GM12878 (cell line): ENCODE measurements at regions not wholly inside any gene's neighbourhood (a gene's known extent, or its start where the extent isn't known, plus 50 kb on each side); places are given as distances from the start of the nearest gene placed in this dataset.

Source experiments
- ATAC-seq: fragments of 200-7000 bp; cut with Tn5 transposase; 3 replicates; pipeline ENCODE4 v1.9.1; 2020; ENCODE audit warnings: mild to moderate bottlenecking, moderate library complexity
- BruUV-seq: library from RNA; stranded (reverse); fragments of 400-500 nt; replicated peaks from 2 replicates; lab custom pipeline; 2021; lab: Mats Ljungman, UMichigan
- CTCF ChIA-PET: fragments of 300-600 bp; sonication (Branson Sonifier 250); formaldehyde crosslinking; extraction: SDS; loops from one replicate; lab custom pipeline; 2021; ENCODE audit warnings: inconsistent platforms; lab: Yijun Ruan, JAX
- POLR2A ChIA-PET: fragments of 350-600 bp; formaldehyde crosslinking; extraction: SDS; loops from one replicate; lab custom pipeline; 2021; ENCODE audit warnings: inconsistent platforms; lab: Charles Lee
- RAD21 ChIA-PET: fragments of 300-600 bp; sonication (Branson Sonifier 250); formaldehyde crosslinking; loops from one replicate; lab custom pipeline; 2023; ENCODE audit warnings: antibody characterized with exemption; ENCODE audit not compliant: unreplicated experiment; lab: Charles Lee
- SMC1A ChIA-PET: fragments of 300-600 bp; sonication (Branson Sonifier 250); formaldehyde crosslinking; loops from one replicate; lab custom pipeline; 2023; ENCODE audit not compliant: unreplicated experiment, uncharacterized antibody; lab: Charles Lee
- DNase-seq: peaks from one replicate; pipeline ENCODE4 v3.0.0-alpha.2; 2011; ENCODE audit warnings: low read depth, low spot score
- FAIRE-seq: peaks from 3 replicates; lab custom pipeline; 2011; peaks lifted over from hg19 to GRCh38; lab: Jason Lieb, UNC
- H2AFZ ChIP-seq: 2 replicates; pipeline ENCODE4 v1.6.0; 2011; ENCODE audit warnings: low read depth, low read length, control low read depth; ENCODE audit not compliant: control insufficient read depth
- H3K27ac ChIP-seq: 2 replicates; pipeline ENCODE4 v1.5.1; 2011; ENCODE audit warnings: control low read depth; ENCODE audit not compliant: control insufficient read depth, insufficient read depth
- H3K27me3 ChIP-seq, 2 experiments: replicated peaks in 1 of 2; 2 replicates each; pipeline versions ENCODE4 v1.6.0 to v1.6.1; 2011; ENCODE audit warnings: low read length in 1 of 2; ENCODE audit not compliant: control insufficient read depth in 2 of 2, insufficient read depth in 2 of 2
- H3K36me3 ChIP-seq, 2 experiments: 2 replicates each; pipeline ENCODE4 v1.5.1; 2011; ENCODE audit warnings: low read length in 1 of 2; ENCODE audit not compliant: control insufficient read depth in 2 of 2, insufficient read depth in 2 of 2
- H3K4me1 ChIP-seq: 2 replicates; pipeline ENCODE4 v1.6.1; 2011; ENCODE audit warnings: mild to moderate bottlenecking, low read length, moderate library complexity, mixed read lengths; ENCODE audit not compliant: control insufficient read depth, insufficient read depth
- H3K4me2 ChIP-seq: 2 replicates; pipeline ENCODE4 v1.6.0; 2011; ENCODE audit warnings: control low read depth; ENCODE audit not compliant: control insufficient read depth, insufficient read depth
- H3K4me3 ChIP-seq: fragments of 200-600 bp; sonication (generic); 2 replicates; pipeline ENCODE4 v1.5.1; 2016
- H3K79me2 ChIP-seq: 2 replicates; pipeline ENCODE4 v1.6.0; 2011; ENCODE audit warnings: low read length; ENCODE audit not compliant: control insufficient read depth, insufficient read depth
- H3K9ac ChIP-seq: 2 replicates; pipeline ENCODE4 v1.8.0; 2011; ENCODE audit warnings: low read length, control low read depth, mixed read lengths; ENCODE audit not compliant: control insufficient read depth, insufficient read depth
- H3K9me3 ChIP-seq: replicated peaks from 3 replicates; pipeline ENCODE4 v1.5.1; 2011; ENCODE audit warnings: mild to moderate bottlenecking, low read length; ENCODE audit not compliant: control insufficient read depth, insufficient read depth
- H4K20me1 ChIP-seq: 2 replicates; pipeline ENCODE4 v1.6.0; 2011; ENCODE audit not compliant: control insufficient read depth, insufficient read depth
- BCL11A ChIP-seq: IDR thresholded peaks from 2 replicates; pipeline ENCODE4 v1.6.1; 2011; ENCODE audit warnings: low read depth, low read length
- CUX1 ChIP-seq: IDR thresholded peaks from 2 replicates; pipeline ENCODE4 v1.6.1; 2012; ENCODE audit warnings: improper control_type of control experiment, low read depth, low read length; ENCODE audit not compliant: insufficient replicate concordance
- FOS ChIP-seq: IDR thresholded peaks from 3 replicates; pipeline ENCODE4 v1.6.1; 2011; ENCODE audit warnings: borderline replicate concordance; ENCODE audit not compliant: insufficient read length; ENCODE audit errors: extremely low read depth
- FOXK2 ChIP-seq: fragments of 450-650 bp; IDR thresholded peaks from 2 replicates; pipeline ENCODE4 v1.6.1; 2017; ENCODE audit warnings: mild to moderate bottlenecking, moderate library complexity
- HDAC2 ChIP-seq: fragments of 200-600 bp; sonication (generic); IDR thresholded peaks from 2 replicates; pipeline ENCODE4 v1.6.1; 2017
- HDGF ChIP-seq: fragments of 450-650 bp; IDR thresholded peaks from 2 replicates; pipeline ENCODE4 v1.6.1; 2016; ENCODE audit warnings: antibody characterized with exemption
- MEF2B ChIP-seq: fragments of 450-650 bp; IDR thresholded peaks from 2 replicates; pipeline ENCODE4 v1.6.1; 2018; ENCODE audit warnings: mild to moderate bottlenecking, moderate library complexity; ENCODE audit not compliant: partially characterized antibody, poor library complexity, severe bottlenecking
- POLR2AphosphoS2 ChIP-seq: IDR thresholded peaks from 2 replicates; pipeline ENCODE4 v1.6.1; 2011; ENCODE audit warnings: low read depth, mild to moderate bottlenecking, low read length, improper control_type of control experiment, moderate library complexity
- REST ChIP-seq: IDR thresholded peaks from 2 replicates; pipeline ENCODE4 v1.6.1; 2012; ENCODE audit warnings: mild to moderate bottlenecking, low read depth, low read length
- SP1 ChIP-seq: IDR thresholded peaks from one replicate; pipeline ENCODE4 v1.6.1; 2011; ENCODE audit warnings: low read depth, low read length
- SUPT20H ChIP-seq: IDR thresholded peaks from 2 replicates; pipeline ENCODE4 v1.6.1; 2011; ENCODE audit warnings: low read depth, mild to moderate bottlenecking, low read length, moderate library complexity, borderline replicate concordance; ENCODE audit not compliant: control insufficient read depth
- TBL1XR1 ChIP-seq: IDR thresholded peaks from 2 replicates; pipeline ENCODE4 v1.6.1; 2012; ENCODE audit warnings: low read depth, low read length, improper control_type of control experiment
- TCF12 ChIP-seq: IDR thresholded peaks from 2 replicates; pipeline ENCODE4 v1.6.1; 2011; ENCODE audit warnings: low read depth, mild to moderate bottlenecking, low read length
- YBX1 ChIP-seq: fragments of 450-650 bp; IDR thresholded peaks from 2 replicates; pipeline ENCODE4 v1.6.1; 2016; ENCODE audit warnings: antibody characterized with exemption
- ZNF217 ChIP-seq: fragments of 450-650 bp; IDR thresholded peaks from 2 replicates; pipeline ENCODE4 v1.6.1; 2017; ENCODE audit warnings: antibody characterized with exemption, mild to moderate bottlenecking
- ZZZ3 ChIP-seq: IDR thresholded peaks from 2 replicates; pipeline ENCODE4 v1.6.1; 2011; ENCODE audit warnings: low read depth; ENCODE audit not compliant: control insufficient read depth, insufficient read length
- in situ Hi-C: fragments of 300-500 bp; cut with MboI; formaldehyde crosslinking; loops from 9 replicates; pipeline ENCODE4 v1.14.3; 2018; ENCODE audit warnings: mixed read lengths
- intact Hi-C: fragments of 100-400 bp; cut with micrococcal nuclease; formaldehyde crosslinking; loops from one replicate; pipeline ENCODE4 v1.14.2; 2022; ENCODE audit not compliant: unreplicated experiment

- Histone ChIP-seq H3K4me3 (no peak overlapping the region), H3K4me1 (no peaks in the 10 kb centered on the region), H3K4me2 (no peak overlapping the region), H4K20me1 (no peaks in the 10 kb centered on the region), H3K36me3 (no peaks in the 10 kb centered on the region), H3K27ac (no peak overlapping the region), H3K9me3 (no peaks in the 10 kb centered on the region), H3K9ac (no peak overlapping the region), H3K27me3 (no peaks in the 10 kb centered on the region), H3K79me2 (no peaks in the 10 kb centered on the region), H2AFZ (no peak overlapping the region)
- POLR2A ChIA-PET = no interaction called here
- RAD21 ChIA-PET = interaction anchor here (0.6 kb wide), 1 partner anchor 610 kb away, joined by 3 read pairs; no protein-coding TSS in a partner anchor
- CTCF ChIA-PET = no interaction called here
- in situ Hi-C loops (no loop called here), intact Hi-C loops (no loop called here)
- FAIRE-seq = no peak
- BruUV-seq = no TSS peak
- SMC1A ChIA-PET = no interaction called here
- DNase-seq = no peak
- no peak for ATAC-seq
- TF ChIP-seq ZZZ3 (no peak), SUPT20H (no peak), SP1 (no peak), TBL1XR1 (no peak), HDAC2 (no peak), TCF12 (no peak), ZNF217 (no peak), REST (no peak), FOS (no peak), MEF2B (no peak), FOXK2 (no peak), HDGF (no peak), POLR2AphosphoS2 (no peak), CUX1 (no peak), YBX1 (no peak), BCL11A (no peak)
Observed at GRCh38 chr4:135573251-135573650, 1371.7 kb upstream of the PABPC4L start.
